ENCODE measurements at regions not wholly inside any gene's neighbourhood (a gene's known extent, or its start where the extent isn't known, plus 50 kb on each side); places are given as distances from the start of the nearest gene placed in this dataset.

DNA sequence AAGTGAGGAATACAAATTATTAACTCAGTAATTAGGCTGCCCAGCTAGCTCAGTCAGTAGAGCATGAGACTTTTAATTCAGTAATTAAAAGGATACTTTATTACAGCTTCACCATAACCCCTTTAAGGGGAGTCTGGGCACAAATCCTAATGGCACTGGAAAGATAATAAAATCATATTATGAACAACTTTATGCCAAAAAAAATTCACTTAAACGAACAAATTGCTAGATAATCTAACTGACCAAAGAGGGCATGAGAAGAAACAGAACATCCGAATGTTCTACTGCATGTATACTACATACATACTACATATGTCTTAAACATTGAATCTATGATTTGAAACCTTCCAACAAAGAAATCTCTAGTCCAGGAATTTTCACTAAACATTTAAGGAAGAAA is 159.5 kb downstream of the CYP26B1 start:
- Histone ChIP-seq H3F3A (replicated peaks; ENCODE audit: low read depth) (no peaks in the 10 kb centered on the region), H3K36me3 (ENCODE audit: insufficient read depth) (no peaks in the 10 kb centered on the region), H3K27ac (ENCODE audit: low read depth) (no peak overlapping the region), H3K9me2 (ENCODE audit: insufficient read depth) (no peaks in the 10 kb centered on the region), H3K4me3 (no peak overlapping the region), H2AFZ (no peak overlapping the region), H4K20me1 (replicated peaks; ENCODE audit: insufficient read depth) (no peaks in the 10 kb centered on the region), H3K27me3 (ENCODE audit: insufficient read depth) (no peaks in the 10 kb centered on the region), H3K4me1 (ENCODE audit: insufficient read depth) (peaks cover 8% of the 10 kb centered on the region; the same call in 1 of the 2 replicates), H3K79me2 (replicated peaks; ENCODE audit: insufficient read depth) (no peaks in the 10 kb centered on the region), H3K4me2 (no peak overlapping the region)
- Mint-ChIP-seq H3K9me3 (no peaks in the 10 kb centered on the region), H3K27ac (no peak overlapping the region), H3K27me3 (ENCODE audit: insufficient read depth, low read depth, poor library complexity) (no peaks in the 10 kb centered on the region), H3K36me3 (ENCODE audit: low read depth) (no peaks in the 10 kb centered on the region), H3K4me3 (no peak overlapping the region), H3K4me1 (peaks cover 10% of the 10 kb centered on the region)
- ATAC-seq: no peak
- DNase-seq (ENCODE audit: low spot score): no peak
- TF ChIP-seq ZNF114 (CRISPR knock-in tag; IDR thresholded peaks at IDR 0.05): no peak
- no peak for TF ChIP-seq CREB1 (CRISPR knock-in tag; IDR thresholded peaks at IDR 0.05; ENCODE audit: low read depth)
- no peak for TF ChIP-seq POLR2AphosphoS5 (IDR thresholded peaks at IDR 0.05; ENCODE audit: low read depth)
- TF ChIP-seq, protein P1, sequence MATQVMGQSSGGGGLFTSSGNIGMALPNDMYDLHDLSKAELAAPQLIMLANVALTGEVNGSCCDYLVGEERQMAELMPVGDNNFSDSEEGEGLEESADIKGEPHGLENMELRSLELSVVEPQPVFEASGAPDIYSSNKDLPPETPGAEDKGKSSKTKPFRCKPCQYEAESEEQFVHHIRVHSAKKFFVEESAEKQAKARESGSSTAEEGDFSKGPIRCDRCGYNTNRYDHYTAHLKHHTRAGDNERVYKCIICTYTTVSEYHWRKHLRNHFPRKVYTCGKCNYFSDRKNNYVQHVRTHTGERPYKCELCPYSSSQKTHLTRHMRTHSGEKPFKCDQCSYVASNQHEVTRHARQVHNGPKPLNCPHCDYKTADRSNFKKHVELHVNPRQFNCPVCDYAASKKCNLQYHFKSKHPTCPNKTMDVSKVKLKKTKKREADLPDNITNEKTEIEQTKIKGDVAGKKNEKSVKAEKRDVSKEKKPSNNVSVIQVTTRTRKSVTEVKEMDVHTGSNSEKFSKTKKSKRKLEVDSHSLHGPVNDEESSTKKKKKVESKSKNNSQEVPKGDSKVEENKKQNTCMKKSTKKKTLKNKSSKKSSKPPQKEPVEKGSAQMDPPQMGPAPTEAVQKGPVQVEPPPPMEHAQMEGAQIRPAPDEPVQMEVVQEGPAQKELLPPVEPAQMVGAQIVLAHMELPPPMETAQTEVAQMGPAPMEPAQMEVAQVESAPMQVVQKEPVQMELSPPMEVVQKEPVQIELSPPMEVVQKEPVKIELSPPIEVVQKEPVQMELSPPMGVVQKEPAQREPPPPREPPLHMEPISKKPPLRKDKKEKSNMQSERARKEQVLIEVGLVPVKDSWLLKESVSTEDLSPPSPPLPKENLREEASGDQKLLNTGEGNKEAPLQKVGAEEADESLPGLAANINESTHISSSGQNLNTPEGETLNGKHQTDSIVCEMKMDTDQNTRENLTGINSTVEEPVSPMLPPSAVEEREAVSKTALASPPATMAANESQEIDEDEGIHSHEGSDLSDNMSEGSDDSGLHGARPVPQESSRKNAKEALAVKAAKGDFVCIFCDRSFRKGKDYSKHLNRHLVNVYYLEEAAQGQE (IDR thresholded peaks at IDR 0.05; ENCODE audit: unreplicated experiment): no peak

DNA sequence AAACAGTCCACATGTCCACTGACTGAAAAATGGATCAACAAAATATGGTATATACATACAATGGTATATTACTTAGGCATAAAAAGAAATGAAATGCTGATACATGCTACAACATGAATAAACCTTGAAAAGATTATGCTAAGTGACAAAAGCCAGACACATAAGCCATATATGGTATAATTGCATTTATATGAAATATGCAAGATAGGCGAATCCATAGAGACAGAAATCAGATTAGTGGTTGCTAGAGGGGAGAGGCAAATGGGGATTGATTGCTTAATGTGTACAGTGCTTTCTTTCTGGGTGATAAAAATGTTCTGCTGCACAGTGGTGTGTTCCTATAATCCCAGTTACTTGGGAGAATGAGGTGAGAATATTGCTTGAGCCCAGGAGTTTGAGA is 171.0 kb downstream of the CYP26B1 start:
- Mint-ChIP-seq H3K27me3 (ENCODE audit: insufficient read depth, low read depth, poor library complexity) (no peaks in the 10 kb centered on the region), H3K9me3 (peaks cover 35% of the 10 kb centered on the region)
- TF ChIP-seq, protein P1 (IDR thresholded peaks at IDR 0.05; ENCODE audit: unreplicated experiment): no peak
- no peak for TF ChIP-seq CREB1 (CRISPR knock-in tag; IDR thresholded peaks at IDR 0.05; ENCODE audit: low read depth)
- TF ChIP-seq, protein P2, sequence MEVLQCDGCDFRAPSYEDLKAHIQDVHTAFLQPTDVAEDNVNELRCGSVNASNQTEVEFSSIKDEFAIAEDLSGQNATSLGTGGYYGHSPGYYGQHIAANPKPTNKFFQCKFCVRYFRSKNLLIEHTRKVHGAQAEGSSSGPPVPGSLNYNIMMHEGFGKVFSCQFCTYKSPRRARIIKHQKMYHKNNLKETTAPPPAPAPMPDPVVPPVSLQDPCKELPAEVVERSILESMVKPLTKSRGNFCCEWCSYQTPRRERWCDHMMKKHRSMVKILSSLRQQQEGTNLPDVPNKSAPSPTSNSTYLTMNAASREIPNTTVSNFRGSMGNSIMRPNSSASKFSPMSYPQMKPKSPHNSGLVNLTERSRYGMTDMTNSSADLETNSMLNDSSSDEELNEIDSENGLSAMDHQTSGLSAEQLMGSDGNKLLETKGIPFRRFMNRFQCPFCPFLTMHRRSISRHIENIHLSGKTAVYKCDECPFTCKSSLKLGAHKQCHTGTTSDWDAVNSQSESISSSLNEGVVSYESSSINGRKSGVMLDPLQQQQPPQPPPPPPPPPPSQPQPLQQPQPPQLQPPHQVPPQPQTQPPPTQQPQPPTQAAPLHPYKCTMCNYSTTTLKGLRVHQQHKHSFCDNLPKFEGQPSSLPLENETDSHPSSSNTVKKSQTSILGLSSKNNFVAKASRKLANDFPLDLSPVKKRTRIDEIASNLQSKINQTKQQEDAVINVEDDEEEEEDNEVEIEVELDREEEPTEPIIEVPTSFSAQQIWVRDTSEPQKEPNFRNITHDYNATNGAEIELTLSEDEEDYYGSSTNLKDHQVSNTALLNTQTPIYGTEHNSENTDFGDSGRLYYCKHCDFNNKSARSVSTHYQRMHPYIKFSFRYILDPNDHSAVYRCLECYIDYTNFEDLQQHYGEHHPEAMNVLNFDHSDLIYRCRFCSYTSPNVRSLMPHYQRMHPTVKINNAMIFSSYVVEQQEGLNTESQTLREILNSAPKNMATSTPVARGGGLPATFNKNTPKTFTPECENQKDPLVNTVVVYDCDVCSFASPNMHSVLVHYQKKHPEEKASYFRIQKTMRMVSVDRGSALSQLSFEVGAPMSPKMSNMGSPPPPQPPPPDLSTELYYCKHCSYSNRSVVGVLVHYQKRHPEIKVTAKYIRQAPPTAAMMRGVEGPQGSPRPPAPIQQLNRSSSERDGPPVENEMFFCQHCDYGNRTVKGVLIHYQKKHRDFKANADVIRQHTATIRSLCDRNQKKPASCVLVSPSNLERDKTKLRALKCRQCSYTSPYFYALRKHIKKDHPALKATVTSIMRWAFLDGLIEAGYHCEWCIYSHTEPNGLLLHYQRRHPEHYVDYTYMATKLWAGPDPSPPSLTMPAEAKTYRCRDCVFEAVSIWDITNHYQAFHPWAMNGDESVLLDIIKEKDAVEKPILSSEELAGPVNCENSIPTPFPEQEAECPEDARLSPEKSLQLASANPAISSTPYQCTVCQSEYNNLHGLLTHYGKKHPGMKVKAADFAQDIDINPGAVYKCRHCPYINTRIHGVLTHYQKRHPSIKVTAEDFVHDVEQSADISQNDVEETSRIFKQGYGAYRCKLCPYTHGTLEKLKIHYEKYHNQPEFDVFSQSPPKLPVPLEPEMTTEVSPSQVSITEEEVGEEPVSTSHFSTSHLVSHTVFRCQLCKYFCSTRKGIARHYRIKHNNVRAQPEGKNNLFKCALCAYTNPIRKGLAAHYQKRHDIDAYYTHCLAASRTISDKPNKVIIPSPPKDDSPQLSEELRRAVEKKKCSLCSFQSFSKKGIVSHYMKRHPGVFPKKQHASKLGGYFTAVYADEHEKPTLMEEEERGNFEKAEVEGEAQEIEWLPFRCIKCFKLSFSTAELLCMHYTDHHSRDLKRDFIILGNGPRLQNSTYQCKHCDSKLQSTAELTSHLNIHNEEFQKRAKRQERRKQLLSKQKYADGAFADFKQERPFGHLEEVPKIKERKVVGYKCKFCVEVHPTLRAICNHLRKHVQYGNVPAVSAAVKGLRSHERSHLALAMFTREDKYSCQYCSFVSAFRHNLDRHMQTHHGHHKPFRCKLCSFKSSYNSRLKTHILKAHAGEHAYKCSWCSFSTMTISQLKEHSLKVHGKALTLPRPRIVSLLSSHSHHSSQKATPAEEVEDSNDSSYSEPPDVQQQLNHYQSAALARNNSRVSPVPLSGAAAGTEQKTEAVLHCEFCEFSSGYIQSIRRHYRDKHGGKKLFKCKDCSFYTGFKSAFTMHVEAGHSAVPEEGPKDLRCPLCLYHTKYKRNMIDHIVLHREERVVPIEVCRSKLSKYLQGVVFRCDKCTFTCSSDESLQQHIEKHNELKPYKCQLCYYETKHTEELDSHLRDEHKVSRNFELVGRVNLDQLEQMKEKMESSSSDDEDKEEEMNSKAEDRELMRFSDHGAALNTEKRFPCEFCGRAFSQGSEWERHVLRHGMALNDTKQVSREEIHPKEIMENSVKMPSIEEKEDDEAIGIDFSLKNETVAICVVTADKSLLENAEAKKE (CRISPR knock-in tag; IDR thresholded peaks at IDR 0.05): no peak
- no peak for TF ChIP-seq POLR2AphosphoS5 (IDR thresholded peaks at IDR 0.05; ENCODE audit: low read depth)
- no peak for TF ChIP-seq STAT1 (IDR thresholded peaks at IDR 0.05; ENCODE audit: unreplicated experiment)
- no peak for TF ChIP-seq ZNF114 (CRISPR knock-in tag; IDR thresholded peaks at IDR 0.05)
- TF ChIP-seq EZH2phosphoT487 (IDR thresholded peaks at IDR 0.05; ENCODE audit: unreplicated experiment): no peak

More for the DNA sequence above, 171.0 kb downstream of the CYP26B1 start:
- H4K20me1 ChIP-seq (replicated peaks; ENCODE audit: insufficient read depth): no peaks in the 10 kb centered on the region
- no peaks in the 10 kb centered on the region; the same call in none of the 2 replicates for H3K9me2 ChIP-seq (ENCODE audit: insufficient read depth)
- no peak overlapping the region for H3K4me3 ChIP-seq
- Mint-ChIP-seq H3K27ac (no peak overlapping the region), H3K4me1 (no peaks in the 10 kb centered on the region), H3K4me3 (no peak overlapping the region), H3K36me3 (ENCODE audit: low read depth) (peaks cover 3% of the 10 kb centered on the region; the same call in 1 of the 3 replicates)
- no peak overlapping the region for H3K27ac ChIP-seq (ENCODE audit: low read depth)
- no peaks in the 10 kb centered on the region for H3F3A ChIP-seq (replicated peaks; ENCODE audit: low read depth)
- H3K79me2 ChIP-seq (replicated peaks; ENCODE audit: insufficient read depth): no peaks in the 10 kb centered on the region
- no peak for DNase-seq (ENCODE audit: low spot score)
- no peak overlapping the region for H3K4me2 ChIP-seq
- no peak overlapping the region for H2AFZ ChIP-seq
- H3K4me1 ChIP-seq (ENCODE audit: insufficient read depth): no peaks in the 10 kb centered on the region
- H3K36me3 ChIP-seq (ENCODE audit: insufficient read depth): no peaks in the 10 kb centered on the region
- no peaks in the 10 kb centered on the region for H3K27me3 ChIP-seq (ENCODE audit: insufficient read depth)
- no peak for ATAC-seq
